ENCODE measurements at regions not wholly inside any gene's neighbourhood (a gene's known extent, or its start where the extent isn't known, plus 50 kb on each side); places are given as distances from the start of the nearest gene placed in this dataset.

GRCh38 chr1:38261574-38261973 is 215.0 kb upstream of the POU3F1 start (continued):
- TF ChIP-seq, protein P1, sequence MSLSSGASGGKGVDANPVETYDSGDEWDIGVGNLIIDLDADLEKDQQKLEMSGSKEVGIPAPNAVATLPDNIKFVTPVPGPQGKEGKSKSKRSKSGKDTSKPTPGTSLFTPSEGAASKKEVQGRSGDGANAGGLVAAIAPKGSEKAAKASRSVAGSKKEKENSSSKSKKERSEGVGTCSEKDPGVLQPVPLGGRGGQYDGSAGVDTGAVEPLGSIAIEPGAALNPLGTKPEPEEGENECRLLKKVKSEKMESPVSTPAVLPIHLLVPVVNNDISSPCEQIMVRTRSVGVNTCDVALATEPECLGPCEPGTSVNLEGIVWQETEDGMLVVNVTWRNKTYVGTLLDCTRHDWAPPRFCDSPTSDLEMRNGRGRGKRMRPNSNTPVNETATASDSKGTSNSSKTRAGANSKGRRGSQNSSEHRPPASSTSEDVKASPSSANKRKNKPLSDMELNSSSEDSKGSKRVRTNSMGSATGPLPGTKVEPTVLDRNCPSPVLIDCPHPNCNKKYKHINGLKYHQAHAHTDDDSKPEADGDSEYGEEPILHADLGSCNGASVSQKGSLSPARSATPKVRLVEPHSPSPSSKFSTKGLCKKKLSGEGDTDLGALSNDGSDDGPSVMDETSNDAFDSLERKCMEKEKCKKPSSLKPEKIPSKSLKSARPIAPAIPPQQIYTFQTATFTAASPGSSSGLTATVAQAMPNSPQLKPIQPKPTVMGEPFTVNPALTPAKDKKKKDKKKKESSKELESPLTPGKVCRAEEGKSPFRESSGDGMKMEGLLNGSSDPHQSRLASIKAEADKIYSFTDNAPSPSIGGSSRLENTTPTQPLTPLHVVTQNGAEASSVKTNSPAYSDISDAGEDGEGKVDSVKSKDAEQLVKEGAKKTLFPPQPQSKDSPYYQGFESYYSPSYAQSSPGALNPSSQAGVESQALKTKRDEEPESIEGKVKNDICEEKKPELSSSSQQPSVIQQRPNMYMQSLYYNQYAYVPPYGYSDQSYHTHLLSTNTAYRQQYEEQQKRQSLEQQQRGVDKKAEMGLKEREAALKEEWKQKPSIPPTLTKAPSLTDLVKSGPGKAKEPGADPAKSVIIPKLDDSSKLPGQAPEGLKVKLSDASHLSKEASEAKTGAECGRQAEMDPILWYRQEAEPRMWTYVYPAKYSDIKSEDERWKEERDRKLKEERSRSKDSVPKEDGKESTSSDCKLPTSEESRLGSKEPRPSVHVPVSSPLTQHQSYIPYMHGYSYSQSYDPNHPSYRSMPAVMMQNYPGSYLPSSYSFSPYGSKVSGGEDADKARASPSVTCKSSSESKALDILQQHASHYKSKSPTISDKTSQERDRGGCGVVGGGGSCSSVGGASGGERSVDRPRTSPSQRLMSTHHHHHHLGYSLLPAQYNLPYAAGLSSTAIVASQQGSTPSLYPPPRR (CRISPR knock-in tag; IDR thresholded peaks at IDR 0.05; ENCODE audit: borderline replicate concordance) = no peak
- TF ChIP-seq ZNF239 (CRISPR knock-in tag; IDR thresholded peaks at IDR 0.05) = no peak
- no peak for TF ChIP-seq HNRNPUL1 (IDR thresholded peaks at IDR 0.05; ENCODE audit: low read length)
- no peak for TF ChIP-seq SMC3 (conservative IDR thresholded peaks at IDR 0.05; ENCODE audit: insufficient read depth, low read depth, low read length)
- TF ChIP-seq, protein P2, sequence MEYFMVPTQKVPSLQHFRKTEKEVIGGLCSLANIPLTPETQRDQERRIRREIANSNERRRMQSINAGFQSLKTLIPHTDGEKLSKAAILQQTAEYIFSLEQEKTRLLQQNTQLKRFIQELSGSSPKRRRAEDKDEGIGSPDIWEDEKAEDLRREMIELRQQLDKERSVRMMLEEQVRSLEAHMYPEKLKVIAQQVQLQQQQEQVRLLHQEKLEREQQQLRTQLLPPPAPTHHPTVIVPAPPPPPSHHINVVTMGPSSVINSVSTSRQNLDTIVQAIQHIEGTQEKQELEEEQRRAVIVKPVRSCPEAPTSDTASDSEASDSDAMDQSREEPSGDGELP (CRISPR knock-in tag; IDR thresholded peaks at IDR 0.05; ENCODE audit: borderline replicate concordance) = no peak
- TF ChIP-seq ADNP (tag; IDR thresholded peaks at IDR 0.05) = no peak
- TF ChIP-seq TCFL5 (CRISPR knock-in tag; conservative IDR thresholded peaks at IDR 0.05) = no peak
- TF ChIP-seq, protein P3, sequence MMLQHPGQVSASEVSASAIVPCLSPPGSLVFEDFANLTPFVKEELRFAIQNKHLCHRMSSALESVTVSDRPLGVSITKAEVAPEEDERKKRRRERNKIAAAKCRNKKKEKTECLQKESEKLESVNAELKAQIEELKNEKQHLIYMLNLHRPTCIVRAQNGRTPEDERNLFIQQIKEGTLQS (IDR thresholded peaks at IDR 0.05) = peak; percentile 39; the same call in 1 of the 2 replicates
- TF ChIP-seq, protein P3 (CRISPR knock-in tag; conservative IDR thresholded peaks at IDR 0.05) = no peak
- TF ChIP-seq ZNF280A (IDR thresholded peaks at IDR 0.05; ENCODE audit: low read depth, partially characterized antibody) = no peak
- TF ChIP-seq ZBTB1 (CRISPR knock-in tag; IDR thresholded peaks at IDR 0.05; ENCODE audit: borderline replicate concordance, low read depth) = no peak
- no peak for TF ChIP-seq SAP30 (IDR thresholded peaks at IDR 0.05; ENCODE audit: borderline replicate concordance, insufficient read depth, low read depth, low read length, poor library complexity, severe bottlenecking)
- TF ChIP-seq ZNF140 (CRISPR knock-in tag; IDR thresholded peaks at IDR 0.05) = no peak
- no peak for TF ChIP-seq ARID4B (CRISPR knock-in tag; IDR thresholded peaks at IDR 0.05)
- TF ChIP-seq RBM17 (IDR thresholded peaks at IDR 0.05; ENCODE audit: borderline replicate concordance, low read depth, low read length) = no peak

All from K562 (cell line).